CD4-positive, CD25-positive, alpha-beta regulatory T cell (primary cell): ENCODE measurements at regions not wholly inside any gene's neighbourhood (a gene's known extent, or its start where the extent isn't known, plus 50 kb on each side); places are given as distances from the start of the nearest gene placed in this dataset.

Source experiments
- ATAC-seq, 2 donors: fragments of 150-1000 bp; cut with Tn5 transposase; one replicate each; pipeline ENCODE4 v1.10.0; 2021; ENCODE audit warnings: low read depth in 2 of 2, moderate number of reproducible peaks in 2 of 2, moderate library complexity in 1 of 2
- DNase-seq, 3 donors: peaks; one replicate each; pipeline versions ENCODE4 v3.0.0 to v3.0.0-alpha.2; 2012 to 2022; ENCODE audit warnings: mixed read lengths in 1 of 3
- H3K27ac ChIP-seq: one replicate; pipeline ENCODE4 v1.7.0; 2013; ENCODE audit warnings: mild to moderate bottlenecking, low read length; ENCODE audit not compliant: insufficient read depth, poor library complexity, severe bottlenecking
- H3K27me3 ChIP-seq: one replicate; pipeline ENCODE4 v1.7.0; 2013; ENCODE audit warnings: low read length; ENCODE audit not compliant: control insufficient read depth, insufficient read depth
- H3K36me3 ChIP-seq: one replicate; pipeline ENCODE4 v1.7.0; 2013; ENCODE audit warnings: mild to moderate bottlenecking, low read length, moderate library complexity; ENCODE audit not compliant: control insufficient read depth, insufficient read depth
- H3K4me1 ChIP-seq: 2 replicates; pipeline ENCODE4 v1.7.0; 2013; ENCODE audit warnings: mild to moderate bottlenecking, low read length; ENCODE audit not compliant: insufficient read depth, control insufficient read depth, poor library complexity, severe bottlenecking
- H3K4me3 ChIP-seq: one replicate; pipeline ENCODE4 v1.7.0; 2013; ENCODE audit warnings: low read depth, mild to moderate bottlenecking, low read length, moderate library complexity
- H3K9me3 ChIP-seq, 2 experiments: 1 replicate in 1 of 2; 2 replicates in 1 of 2; pipeline ENCODE4 v1.7.0; 2013; ENCODE audit warnings: low read length in 2 of 2, mild to moderate bottlenecking in 1 of 2, moderate library complexity in 1 of 2; ENCODE audit not compliant: control insufficient read depth in 2 of 2
- H3K27ac Mint-ChIP-seq, 3 donors: one replicate each; pipeline ENCODE4 v1.8.0; 2020 to 2022; ENCODE audit warnings: mild to moderate bottlenecking in 3 of 3, mixed read lengths in 3 of 3, moderate library complexity in 2 of 3
- H3K27me3 Mint-ChIP-seq: one replicate; pipeline ENCODE4 v1.8.0; 2022; ENCODE audit warnings: mild to moderate bottlenecking, mixed read lengths
- H3K36me3 Mint-ChIP-seq: one replicate; pipeline ENCODE4 v1.8.0; 2020; ENCODE audit warnings: mixed read lengths
- H3K4me1 Mint-ChIP-seq, 4 donors: one replicate each; pipeline ENCODE4 v1.8.0; 2020 to 2022; ENCODE audit warnings: mixed read lengths in 4 of 4, mild to moderate bottlenecking in 1 of 4
- H3K4me3 Mint-ChIP-seq, 4 donors: one replicate each; pipeline ENCODE4 v1.8.0; 2020 to 2022; ENCODE audit warnings: mild to moderate bottlenecking in 4 of 4, mixed read lengths in 4 of 4, moderate library complexity in 3 of 4
- H3K9me3 Mint-ChIP-seq, 7 donors: one replicate each; pipeline ENCODE4 v1.8.0; 2020 to 2022; ENCODE audit warnings: mixed read lengths in 7 of 7, mild to moderate bottlenecking in 3 of 7, moderate library complexity in 2 of 7

DNA sequence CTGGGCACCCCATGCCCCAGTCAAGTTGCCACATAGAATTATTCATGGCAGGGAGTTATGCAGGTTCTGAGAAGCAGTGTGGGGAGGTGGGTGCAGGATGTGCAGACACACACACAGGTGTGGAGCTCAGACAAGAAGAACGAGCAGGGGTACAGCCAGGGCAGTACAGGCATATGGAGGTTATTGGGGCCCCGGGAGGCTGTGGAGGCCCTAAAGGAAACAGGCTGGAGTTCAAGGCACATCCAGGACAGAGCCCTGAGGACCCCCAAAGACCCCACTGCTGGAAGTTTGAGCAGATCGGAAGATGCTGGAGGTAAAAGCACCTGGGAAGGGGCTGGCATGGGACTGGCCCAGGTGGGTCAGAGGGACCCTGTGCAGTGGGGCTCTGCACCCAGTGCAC is 171.3 kb downstream of the PSMG1 start:
- H3K27me3 ChIP-seq = no peaks in the 10 kb centered on the region
- H3K9me3 Mint-ChIP-seq = no peaks in the 10 kb centered on the region
- H3K4me1 ChIP-seq = no peaks in the 10 kb centered on the region
- no peaks in the 10 kb centered on the region for H3K36me3 Mint-ChIP-seq
- H3K27me3 Mint-ChIP-seq = peaks cover 5% of the 10 kb centered on the region
- no peak overlapping the region for H3K27ac ChIP-seq
- no peak overlapping the region for H3K4me3 ChIP-seq
- no peak overlapping the region for H3K4me3 Mint-ChIP-seq
- H3K36me3 ChIP-seq = no peaks in the 10 kb centered on the region
- peaks cover 0 to 3% (median 0%) of the 10 kb centered on the region in 4 donors for H3K4me1 Mint-ChIP-seq
- ATAC-seq = no peak
- DNase-seq = no peak
- no peaks in the 10 kb centered on the region for H3K9me3 ChIP-seq
- no peak overlapping the region for H3K27ac Mint-ChIP-seq

DNA sequence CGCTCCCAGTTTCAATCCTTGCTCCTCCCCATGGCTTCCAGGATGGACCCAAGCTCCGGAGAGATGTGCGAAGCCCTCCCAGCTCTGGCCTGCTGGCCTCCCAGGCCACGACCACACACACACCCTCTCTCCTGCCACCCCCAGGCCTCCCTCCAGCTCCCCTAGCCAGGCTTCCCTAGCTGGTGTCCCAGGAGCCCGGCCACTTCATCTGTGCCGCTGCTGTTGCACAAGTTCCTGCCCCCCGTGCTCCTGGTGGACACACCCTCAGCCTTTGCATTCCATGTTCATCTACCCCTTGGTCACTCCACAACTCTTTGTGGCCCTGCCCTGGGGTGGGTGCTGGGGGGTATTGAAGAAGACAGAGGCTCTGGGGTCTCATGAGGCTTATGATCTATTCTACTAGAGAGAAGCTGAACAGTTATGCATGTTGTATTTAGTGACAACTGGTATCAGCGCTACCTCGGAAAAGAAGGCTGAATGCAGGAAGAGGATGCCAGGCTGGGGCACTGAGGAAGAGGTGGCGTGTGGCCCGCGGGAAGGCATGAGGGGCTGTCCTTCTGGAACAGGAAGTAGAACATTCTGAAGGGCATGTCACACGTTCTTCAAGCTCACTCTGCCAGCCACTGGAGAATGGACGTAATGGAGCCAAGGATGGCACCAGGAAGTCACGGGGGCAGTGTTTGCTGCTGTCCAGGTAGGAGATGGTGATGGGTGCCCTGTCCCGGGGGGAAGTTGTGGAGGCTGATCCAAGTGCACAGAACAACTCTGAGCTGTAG is 172.4 kb downstream of the PSMG1 start:
- no peak overlapping the region for H3K27ac ChIP-seq
- Mint-ChIP-seq H3K27ac (no peak overlapping the region), H3K9me3 (no peaks in the 10 kb centered on the region), H3K4me3 (no peak overlapping the region), H3K27me3 (peaks cover 5% of the 10 kb centered on the region), H3K4me1 (peaks cover 0 to 3% (median 0%) of the 10 kb centered on the region in 4 donors), H3K36me3 (no peaks in the 10 kb centered on the region)
- H3K27me3 ChIP-seq = no peaks in the 10 kb centered on the region
- H3K4me1 ChIP-seq = no peaks in the 10 kb centered on the region
- no peaks in the 10 kb centered on the region for H3K36me3 ChIP-seq
- no peak overlapping the region for H3K4me3 ChIP-seq
- H3K9me3 ChIP-seq = no peaks in the 10 kb centered on the region
- ATAC-seq (no peak), DNase-seq (no peak)

GRCh38 chr21:39009587-39010225 is 173.5 kb downstream of the PSMG1 start:
- H3K36me3 ChIP-seq = no peaks in the 10 kb centered on the region
- H3K27me3 Mint-ChIP-seq = no peaks in the 10 kb centered on the region
- H3K27ac Mint-ChIP-seq = no peak overlapping the region
- H3K36me3 Mint-ChIP-seq = no peaks in the 10 kb centered on the region
- no peak overlapping the region for H3K4me3 ChIP-seq
- DNase-seq (no peak), ATAC-seq (no peak)
- H3K27ac ChIP-seq = no peak overlapping the region
- H3K4me3 Mint-ChIP-seq = no peak overlapping the region
- H3K4me1 ChIP-seq = no peaks in the 10 kb centered on the region
- H3K9me3 ChIP-seq = no peaks in the 10 kb centered on the region
- no peaks in the 10 kb centered on the region for H3K27me3 ChIP-seq
- H3K9me3 Mint-ChIP-seq = no peaks in the 10 kb centered on the region
- H3K4me1 Mint-ChIP-seq = peaks cover 0 to 5% (median 4%) of the 10 kb centered on the region in 4 donors

- Mint-ChIP-seq H3K9me3 (no peaks in the 10 kb centered on the region), H3K36me3 (no peaks in the 10 kb centered on the region), H3K4me1 (peaks cover 0 to 15% (median 11%) of the 10 kb centered on the region in 4 donors), H3K27me3 (no peaks in the 10 kb centered on the region), H3K27ac (no peak overlapping the region), H3K4me3 (no peak overlapping the region)
- Histone ChIP-seq H3K27me3 (no peaks in the 10 kb centered on the region), H3K4me3 (no peak overlapping the region), H3K9me3 (no peaks in the 10 kb centered on the region), H3K27ac (no peak overlapping the region), H3K36me3 (no peaks in the 10 kb centered on the region), H3K4me1 (no peaks in the 10 kb centered on the region)
- ATAC-seq = no peak
- DNase-seq = no peak
These were observed 175.3 kb downstream of the PSMG1 start for GRCh38 chr21:39007985-39008384.

DNA sequence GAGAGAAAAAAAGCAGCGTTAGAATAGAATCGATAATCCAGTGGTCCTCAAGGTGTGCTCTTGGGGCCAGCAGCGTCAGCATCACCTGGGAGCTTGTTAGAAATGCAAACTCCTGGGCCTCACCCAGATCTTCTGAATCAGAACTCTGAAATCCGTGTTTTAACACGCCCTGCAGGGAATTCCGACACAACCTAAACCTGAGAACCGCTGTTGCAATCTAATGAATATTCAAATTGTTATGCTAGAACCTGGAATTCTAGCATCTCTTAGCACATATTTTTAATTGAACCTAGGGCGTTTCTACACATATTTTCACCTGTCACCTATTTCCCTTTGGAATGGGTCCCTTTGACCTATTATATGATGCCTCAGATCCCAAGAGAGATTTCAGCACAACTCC is 175.7 kb downstream of the PSMG1 start:
- DNase-seq (no peak), ATAC-seq (no peak)
- H3K36me3 ChIP-seq = no peaks in the 10 kb centered on the region
- no peaks in the 10 kb centered on the region for H3K36me3 Mint-ChIP-seq
- H3K4me3 ChIP-seq = no peak overlapping the region
- H3K27ac ChIP-seq = no peak overlapping the region
- no peaks in the 10 kb centered on the region for H3K27me3 ChIP-seq
- no peaks in the 10 kb centered on the region for H3K27me3 Mint-ChIP-seq
- no peaks in the 10 kb centered on the region for H3K4me1 ChIP-seq
- peaks cover 0 to 15% (median 11%) of the 10 kb centered on the region in 4 donors for H3K4me1 Mint-ChIP-seq
- no peak overlapping the region for H3K27ac Mint-ChIP-seq
- H3K9me3 ChIP-seq = no peaks in the 10 kb centered on the region
- H3K4me3 Mint-ChIP-seq = no peak overlapping the region
- no peaks in the 10 kb centered on the region for H3K9me3 Mint-ChIP-seq

GRCh38 chr21:39006571-39007311 is 176.5 kb downstream of the PSMG1 start:
- Mint-ChIP-seq H3K27ac (no peak overlapping the region), H3K4me1 (peaks cover 0 to 15% (median 11%) of the 10 kb centered on the region in 4 donors), H3K9me3 (no peaks in the 10 kb centered on the region), H3K4me3 (no peak overlapping the region), H3K36me3 (no peaks in the 10 kb centered on the region), H3K27me3 (no peaks in the 10 kb centered on the region)
- DNase-seq = no peak
- H3K36me3 ChIP-seq = no peaks in the 10 kb centered on the region
- no peak overlapping the region for H3K27ac ChIP-seq
- no peaks in the 10 kb centered on the region for H3K27me3 ChIP-seq
- H3K4me1 ChIP-seq = no peaks in the 10 kb centered on the region
- ATAC-seq = no peak
- H3K9me3 ChIP-seq = no peaks in the 10 kb centered on the region
- no peak overlapping the region for H3K4me3 ChIP-seq

DNA sequence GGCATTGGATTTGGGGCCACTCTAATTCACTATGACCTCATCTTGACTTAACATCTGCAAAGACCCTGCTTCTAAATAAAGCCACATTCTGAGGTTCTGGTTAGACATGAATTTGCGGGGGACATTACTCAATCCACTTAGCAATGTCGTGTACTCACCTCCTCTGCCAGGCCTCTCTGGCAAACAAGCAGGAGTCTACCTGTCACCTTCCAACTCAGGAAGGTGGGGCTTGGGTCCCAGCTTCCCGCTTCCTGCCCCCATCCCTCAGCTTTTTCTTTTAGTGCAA is 177.8 kb downstream of the PSMG1 start:
- no peak overlapping the region for H3K4me3 Mint-ChIP-seq
- H3K27ac Mint-ChIP-seq = peak overlapping the region in 1 of 3 donors; percentile 45
- no peak for ATAC-seq

More for the DNA sequence above, 177.8 kb downstream of the PSMG1 start:
- H3K4me1 Mint-ChIP-seq = peaks cover 0 to 15% (median 9%) of the 10 kb centered on the region in 4 donors
- no peak overlapping the region for H3K27ac ChIP-seq
- H3K4me3 ChIP-seq = no peak overlapping the region
- no peaks in the 10 kb centered on the region for H3K4me1 ChIP-seq
- no peaks in the 10 kb centered on the region for H3K27me3 ChIP-seq
- no peaks in the 10 kb centered on the region for H3K27me3 Mint-ChIP-seq
- H3K9me3 ChIP-seq = no peaks in the 10 kb centered on the region
- H3K36me3 ChIP-seq = no peaks in the 10 kb centered on the region
- no peaks in the 10 kb centered on the region for H3K9me3 Mint-ChIP-seq
- no peak for DNase-seq
- no peaks in the 10 kb centered on the region for H3K36me3 Mint-ChIP-seq
